SH-SY5Y (cell line): ENCODE measurements at regions not wholly inside any gene's neighbourhood (a gene's known extent, or its start where the extent isn't known, plus 50 kb on each side); places are given as distances from the start of the nearest gene placed in this dataset.

Source experiments
- GATA2 ChIP-seq: IDR thresholded peaks from 2 replicates; pipeline ENCODE4 v1.6.1; 2011; ENCODE audit warnings: mild to moderate bottlenecking, low read depth, low read length
- GATA3 ChIP-seq: IDR thresholded peaks from 2 replicates; pipeline ENCODE4 v1.6.1; 2011; ENCODE audit warnings: low read depth, mild to moderate bottlenecking, low read length, moderate library complexity

DNA sequence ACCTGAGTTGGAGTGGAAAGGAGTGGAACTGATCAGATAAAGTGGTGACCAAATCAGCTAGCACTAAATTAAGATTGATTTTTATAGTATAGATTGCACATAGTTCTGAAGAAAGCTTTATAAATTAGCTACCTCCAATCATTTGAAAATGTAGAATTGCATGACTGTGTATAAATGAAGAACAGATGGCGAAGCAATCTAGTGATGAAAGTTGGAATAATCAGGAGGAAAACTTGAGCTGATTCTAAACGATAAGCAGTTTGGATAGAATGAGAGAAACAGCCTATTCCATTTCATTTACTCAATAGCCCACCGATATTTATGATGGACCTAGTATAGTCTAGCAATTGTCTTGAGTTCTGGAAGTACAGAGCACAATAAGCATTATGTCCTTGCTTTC, 661.5 kb downstream of the PLA2G4A start:
- TF ChIP-seq GATA2 (no peak), GATA3 (no peak)
